ENCODE measurements at regions not wholly inside any gene's neighbourhood (a gene's known extent, or its start where the extent isn't known, plus 50 kb on each side); places are given as distances from the start of the nearest gene placed in this dataset.

DNA sequence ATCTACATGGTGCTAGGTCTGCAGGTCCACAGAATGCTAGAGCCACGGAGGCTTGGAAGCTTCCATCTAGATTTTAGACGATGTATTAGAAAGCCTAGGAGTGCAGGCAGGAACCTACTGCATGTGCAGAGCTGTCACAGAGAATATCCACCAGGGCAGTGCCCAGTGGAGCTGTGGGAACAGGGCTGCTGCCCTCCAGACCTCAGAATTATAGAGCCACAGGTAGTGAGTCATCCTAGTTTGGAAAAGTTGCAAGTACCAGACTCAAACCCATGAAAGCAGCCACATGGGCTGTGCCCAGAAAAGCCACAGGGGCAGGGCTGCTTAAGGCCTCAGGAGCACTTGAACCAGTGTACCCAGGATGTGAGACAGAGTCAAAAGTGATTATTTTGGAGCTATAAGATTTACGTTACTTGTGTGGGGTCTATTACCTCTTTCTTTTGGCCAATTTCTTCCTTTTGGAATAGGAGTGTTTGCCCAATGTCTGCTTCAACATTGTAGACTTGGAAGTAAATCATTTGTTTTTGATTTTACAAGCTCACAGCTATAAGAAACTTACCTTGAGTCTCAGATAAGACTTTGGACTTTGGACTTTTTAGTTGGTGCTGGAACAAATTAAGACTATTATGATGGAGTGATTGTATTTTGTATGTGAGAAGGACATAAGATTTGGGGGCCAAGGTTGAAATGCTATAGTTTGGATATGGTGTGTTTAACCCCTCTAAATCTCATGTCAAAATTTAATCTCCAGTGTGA, 143.5 kb upstream of the CHRDL1 start:
- no peak for TF ChIP-seq POLR2A (IDR thresholded peaks at IDR 0.05)
- no peak for TF ChIP-seq CTCF (IDR thresholded peaks at IDR 0.05)

Measured in ovary (tissue), 3 donors.